A673 (cell line): ENCODE measurements at regions not wholly inside any gene's neighbourhood (a gene's known extent, or its start where the extent isn't known, plus 50 kb on each side); places are given as distances from the start of the nearest gene placed in this dataset.

ENCODE experiments used
- BruUV-seq: library from RNA; stranded (reverse); fragments of 400-500 nt; replicated peaks from 2 replicates; lab custom pipeline; 2021; lab: Mats Ljungman, UMichigan
- CTCF ChIA-PET: fragments of 300-600 bp; sonication (Branson Sonifier 250); formaldehyde crosslinking; loops from one replicate; lab custom pipeline; 2022; ENCODE audit warnings: antibody characterized with exemption; lab: Charles Lee
- POLR2A ChIA-PET: fragments of 300-600 bp; sonication (Branson Sonifier 250); formaldehyde crosslinking; loops from one replicate; lab custom pipeline; 2022; ENCODE audit warnings: antibody characterized with exemption; ENCODE audit not compliant: low non-redundant PET; lab: Charles Lee
- DNase-seq: peaks from one replicate; pipeline ENCODE4 v3.0.0-alpha.2; 2015; ENCODE audit warnings: low spot score
- H3K27ac ChIP-seq: fragments of 200-600 bp; sonication (generic); 2 replicates; pipeline ENCODE4 v1.5.1; 2016; ENCODE audit warnings: mixed run types, low read depth, mild to moderate bottlenecking, mixed read lengths, antibody characterized with exemption, low read length; ENCODE audit not compliant: poor library complexity, severe bottlenecking
- H3K27me3 ChIP-seq: fragments of 200-600 bp; sonication (generic); replicated peaks from 2 replicates; pipeline ENCODE4 v1.6.1; 2017; ENCODE audit warnings: mixed run types, low read depth, mild to moderate bottlenecking, mixed read lengths, antibody characterized with exemption, low read length; ENCODE audit not compliant: insufficient read depth, poor library complexity
- H3K36me3 ChIP-seq: fragments of 200-600 bp; sonication (generic); 2 replicates; pipeline ENCODE4 v1.6.1; 2016; ENCODE audit warnings: mixed run types, mild to moderate bottlenecking, mixed read lengths, antibody characterized with exemption, low read length; ENCODE audit not compliant: insufficient read depth, poor library complexity, severe bottlenecking
- H3K4me1 ChIP-seq: fragments of 200-600 bp; sonication (generic); 2 replicates; pipeline ENCODE4 v1.6.1; 2017; ENCODE audit warnings: mixed run types, mild to moderate bottlenecking, mixed read lengths, antibody characterized with exemption, low read length; ENCODE audit not compliant: insufficient read depth, poor library complexity, severe bottlenecking
- H3K4me3 ChIP-seq: fragments of 200-600 bp; sonication (generic); 2 replicates; pipeline ENCODE4 v1.5.1; 2016; ENCODE audit warnings: low read depth, mixed run types, mild to moderate bottlenecking, mixed read lengths, low read length; ENCODE audit not compliant: poor library complexity, severe bottlenecking
- H3K9me3 ChIP-seq: fragments of 200-600 bp; sonication (generic); 2 replicates; pipeline ENCODE4 v1.6.1; 2016; ENCODE audit warnings: mixed run types, low read depth, mild to moderate bottlenecking, mixed read lengths, antibody characterized with exemption, low read length; ENCODE audit not compliant: poor library complexity, severe bottlenecking
- EZH2 ChIP-seq: fragments of 200-600 bp; sonication (generic); IDR thresholded peaks from 2 replicates; pipeline ENCODE4 v1.6.1; 2017; ENCODE audit warnings: borderline replicate concordance, low read depth, mild to moderate bottlenecking, mixed read lengths, antibody characterized with exemption, low read length; ENCODE audit not compliant: poor library complexity, severe bottlenecking
- intact Hi-C: fragments of 100-400 bp; cut with micrococcal nuclease; formaldehyde crosslinking; loops from one replicate; pipeline ENCODE4 v1.10.0; 2022; ENCODE audit not compliant: unreplicated experiment
- TF ChIP-seq, protein P1 (sequence below): fragments of 300-800, 200-600 bp; sonication (generic); conservative IDR thresholded peaks from 2 replicates; pipeline ENCODE4 v1.5.1; 2017; ENCODE audit warnings: low read depth, mild to moderate bottlenecking, antibody characterized with exemption, low read length, moderate library complexity, mixed read lengths

DNA sequence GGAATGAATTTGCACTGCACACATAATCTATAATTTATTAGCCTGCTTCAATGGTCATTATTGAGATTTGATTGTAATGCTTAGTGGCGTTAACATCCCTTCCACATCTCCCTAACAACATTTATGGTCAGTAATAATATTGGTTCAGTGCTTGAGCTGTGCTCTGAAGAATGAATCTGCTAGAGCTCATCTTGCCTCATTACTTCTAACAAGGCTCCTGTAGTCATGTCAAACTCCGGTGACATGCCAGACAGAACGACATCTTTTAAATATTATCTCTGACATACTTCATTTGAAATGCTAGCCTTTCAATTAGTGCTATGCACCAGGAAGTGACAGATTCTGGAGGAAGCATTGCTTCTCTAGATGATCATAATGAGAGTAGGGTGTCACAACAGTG lies 240.3 kb upstream of the BTBD3 start:
- H3K4me1 ChIP-seq: no peaks in the 10 kb centered on the region
- H3K36me3 ChIP-seq: no peaks in the 10 kb centered on the region
- no peak overlapping the region for H3K4me3 ChIP-seq
- CTCF ChIA-PET: interaction anchor here (0.6 kb wide), 4 partner anchors 10 to 1171 kb away, joined by 3 to 9 read pairs (median 7); no protein-coding TSS in a partner anchor
- TF ChIP-seq, protein P1, sequence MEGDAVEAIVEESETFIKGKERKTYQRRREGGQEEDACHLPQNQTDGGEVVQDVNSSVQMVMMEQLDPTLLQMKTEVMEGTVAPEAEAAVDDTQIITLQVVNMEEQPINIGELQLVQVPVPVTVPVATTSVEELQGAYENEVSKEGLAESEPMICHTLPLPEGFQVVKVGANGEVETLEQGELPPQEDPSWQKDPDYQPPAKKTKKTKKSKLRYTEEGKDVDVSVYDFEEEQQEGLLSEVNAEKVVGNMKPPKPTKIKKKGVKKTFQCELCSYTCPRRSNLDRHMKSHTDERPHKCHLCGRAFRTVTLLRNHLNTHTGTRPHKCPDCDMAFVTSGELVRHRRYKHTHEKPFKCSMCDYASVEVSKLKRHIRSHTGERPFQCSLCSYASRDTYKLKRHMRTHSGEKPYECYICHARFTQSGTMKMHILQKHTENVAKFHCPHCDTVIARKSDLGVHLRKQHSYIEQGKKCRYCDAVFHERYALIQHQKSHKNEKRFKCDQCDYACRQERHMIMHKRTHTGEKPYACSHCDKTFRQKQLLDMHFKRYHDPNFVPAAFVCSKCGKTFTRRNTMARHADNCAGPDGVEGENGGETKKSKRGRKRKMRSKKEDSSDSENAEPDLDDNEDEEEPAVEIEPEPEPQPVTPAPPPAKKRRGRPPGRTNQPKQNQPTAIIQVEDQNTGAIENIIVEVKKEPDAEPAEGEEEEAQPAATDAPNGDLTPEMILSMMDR: no peak
- no peak for TF ChIP-seq EZH2
- POLR2A ChIA-PET: no interaction called here
- no peak overlapping the region for H3K27ac ChIP-seq
- no peaks in the 10 kb centered on the region for H3K9me3 ChIP-seq
- BruUV-seq: no TSS peak
- intact Hi-C loops: loop anchor here (5.0 kb wide), 1 partner anchor 530 kb away; no protein-coding TSS in a partner anchor
- peaks cover 32% of the 10 kb centered on the region for H3K27me3 ChIP-seq
- DNase-seq: no peak

DNA sequence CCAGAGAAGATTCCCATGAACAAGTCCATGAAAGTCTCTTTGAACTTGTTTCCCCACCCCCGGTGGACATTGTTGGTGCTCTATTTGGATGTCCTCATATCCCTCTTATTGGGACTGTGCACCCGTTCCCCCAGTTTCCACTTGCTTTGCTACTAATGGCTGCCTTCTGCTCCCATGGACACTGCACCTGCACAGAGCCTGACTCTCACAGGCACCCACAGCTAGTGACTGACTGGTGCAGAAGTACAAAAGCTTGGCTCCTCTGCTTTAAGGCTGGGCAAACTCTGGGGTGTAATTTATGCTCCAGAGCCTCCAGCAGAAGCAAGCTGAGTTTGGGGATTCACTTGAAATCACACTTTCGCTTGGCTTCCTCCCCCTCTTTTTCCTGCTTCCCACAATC lies 239.9 kb upstream of the BTBD3 start:
- no peak overlapping the region for H3K27ac ChIP-seq
- ChIA-PET POLR2A (no interaction called here), CTCF (no interaction called here)
- no peak overlapping the region for H3K4me3 ChIP-seq
- peaks cover 28% of the 10 kb centered on the region for H3K27me3 ChIP-seq
- H3K36me3 ChIP-seq: no peaks in the 10 kb centered on the region
- H3K9me3 ChIP-seq: no peaks in the 10 kb centered on the region
- TF ChIP-seq, protein P1: no peak
- no peak for TF ChIP-seq EZH2
- no peak for DNase-seq
- no peaks in the 10 kb centered on the region for H3K4me1 ChIP-seq
- intact Hi-C loops: loop anchor here (5.0 kb wide), 1 partner anchor 529 kb away; no protein-coding TSS in a partner anchor
- no TSS peak for BruUV-seq

DNA sequence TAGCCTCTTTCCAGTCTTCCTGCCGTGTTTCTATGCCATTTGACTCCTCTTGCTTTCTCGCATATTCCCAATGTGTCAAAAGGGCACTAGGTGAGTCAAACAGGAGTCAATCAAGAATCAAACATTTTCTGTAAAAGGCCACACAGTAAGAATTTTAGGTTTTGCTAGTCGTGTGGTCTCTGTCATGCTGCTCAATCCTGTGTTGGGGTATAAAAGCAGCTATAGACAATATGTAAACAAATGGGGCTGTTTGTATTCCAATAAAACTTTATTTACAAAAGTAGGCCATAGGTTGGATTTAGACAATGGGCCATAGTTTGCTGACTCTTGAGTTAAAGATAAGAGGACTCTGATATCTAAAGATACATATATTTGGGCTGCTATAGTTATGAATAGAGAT lies 235.4 kb upstream of the BTBD3 start:
- H3K36me3 ChIP-seq: no peaks in the 10 kb centered on the region
- no peak for DNase-seq
- intact Hi-C loops: no loop called here
- BruUV-seq: no TSS peak
- ChIA-PET POLR2A (no interaction called here), CTCF (no interaction called here)
- no peak overlapping the region for H3K27ac ChIP-seq
- TF ChIP-seq, protein P1: no peak
- no peak for TF ChIP-seq EZH2
- no peaks in the 10 kb centered on the region for H3K9me3 ChIP-seq
- no peak overlapping the region for H3K4me3 ChIP-seq
- H3K27me3 ChIP-seq: peaks cover 24% of the 10 kb centered on the region
- H3K4me1 ChIP-seq: no peaks in the 10 kb centered on the region
